PC-9 (cell line): ENCODE measurements at regions not wholly inside any gene's neighbourhood (a gene's known extent, or its start where the extent isn't known, plus 50 kb on each side); places are given as distances from the start of the nearest gene placed in this dataset.

Experiments
- BruUV-seq: library from RNA; stranded (reverse); fragments of 400-500 nt; replicated peaks from 2 replicates; lab custom pipeline; 2021; lab: Mats Ljungman, UMichigan
- CTCF ChIA-PET: fragments of 300-600 bp; sonication (Branson Sonifier 250); formaldehyde crosslinking; loops from one replicate; lab custom pipeline; 2022; ENCODE audit warnings: antibody characterized with exemption; lab: Charles Lee
- POLR2A ChIA-PET: fragments of 300-600 bp; sonication (Branson Sonifier 250); formaldehyde crosslinking; loops from one replicate; lab custom pipeline; 2022; ENCODE audit warnings: antibody characterized with exemption; ENCODE audit not compliant: unreplicated experiment; lab: Charles Lee
- DNase-seq, 2 experiments: peaks; one replicate each; pipeline versions ENCODE4 v3.0.0 to v3.0.0-alpha.2; 2015 to 2022; ENCODE audit warnings: mixed read lengths in 1 of 2
- H2AFZ ChIP-seq: fragments of 200-600 bp; sonication (generic); 2 replicates; pipeline ENCODE4 v1.8.1; 2017; ENCODE audit warnings: antibody characterized with exemption
- H3F3A ChIP-seq: fragments of 200-600 bp; sonication (generic); 2 replicates; pipeline ENCODE4 v1.8.1; 2017; ENCODE audit warnings: antibody characterized with exemption, mild to moderate bottlenecking, low read depth; ENCODE audit not compliant: insufficient read depth
- H3K27ac ChIP-seq: fragments of 200-600 bp; sonication (generic); 2 replicates; pipeline ENCODE4 v1.6.1; 2016; ENCODE audit warnings: mixed run types
- H3K27me3 ChIP-seq: fragments of 200-600 bp; sonication (generic); 2 replicates; pipeline ENCODE4 v1.6.1; 2016; ENCODE audit warnings: low read depth, mixed run types; ENCODE audit not compliant: insufficient read depth
- H3K36me3 ChIP-seq: fragments of 200-600 bp; sonication (generic); 2 replicates; pipeline ENCODE4 v1.6.1; 2016; ENCODE audit warnings: low read depth, mixed run types
- H3K4me1 ChIP-seq: fragments of 200-600 bp; sonication (generic); replicated peaks from 2 replicates; pipeline ENCODE4 v1.6.1; 2016; ENCODE audit warnings: mixed run types; ENCODE audit not compliant: insufficient read depth
- H3K4me2 ChIP-seq: fragments of 200-600 bp; sonication (generic); 2 replicates; pipeline ENCODE4 v1.6.1; 2017; ENCODE audit warnings: mixed run types
- H3K4me3 ChIP-seq: fragments of 200-600 bp; sonication (generic); 2 replicates; pipeline ENCODE4 v1.6.1; 2016; ENCODE audit warnings: mixed run types
- H3K79me2 ChIP-seq: fragments of 200-600 bp; sonication (generic); 2 replicates; pipeline ENCODE4 v1.6.1; 2017; ENCODE audit warnings: low read depth, mixed run types
- H3K9me2 ChIP-seq: fragments of 200-600 bp; sonication (generic); 2 replicates; pipeline ENCODE4 v1.8.1; 2017; ENCODE audit warnings: mild to moderate bottlenecking; ENCODE audit not compliant: insufficient read depth
- H3K9me3 ChIP-seq: fragments of 200-600 bp; sonication (generic); 2 replicates; pipeline ENCODE4 v1.8.1; 2016; ENCODE audit warnings: low read depth; ENCODE audit not compliant: insufficient read depth
- H4K20me1 ChIP-seq: fragments of 200-600 bp; sonication (generic); 2 replicates; pipeline ENCODE4 v1.8.1; 2017; ENCODE audit not compliant: insufficient read depth
- CTCF ChIP-seq: fragments of 200-600 bp; sonication (generic); conservative IDR thresholded peaks from 2 replicates; pipeline ENCODE4 v1.6.1; 2017; ENCODE audit warnings: mixed run types, antibody characterized with exemption, mild to moderate bottlenecking, moderate library complexity
- EZH2 ChIP-seq: fragments of 200-600 bp; sonication (generic); IDR thresholded peaks from 2 replicates; pipeline ENCODE4 v1.8.0; 2017; ENCODE audit warnings: antibody characterized with exemption, low read depth
- intact Hi-C: fragments of 100-400 bp; cut with micrococcal nuclease; formaldehyde crosslinking; loops from one replicate; pipeline ENCODE4 v1.10.0; 2022; ENCODE audit not compliant: unreplicated experiment

DNA sequence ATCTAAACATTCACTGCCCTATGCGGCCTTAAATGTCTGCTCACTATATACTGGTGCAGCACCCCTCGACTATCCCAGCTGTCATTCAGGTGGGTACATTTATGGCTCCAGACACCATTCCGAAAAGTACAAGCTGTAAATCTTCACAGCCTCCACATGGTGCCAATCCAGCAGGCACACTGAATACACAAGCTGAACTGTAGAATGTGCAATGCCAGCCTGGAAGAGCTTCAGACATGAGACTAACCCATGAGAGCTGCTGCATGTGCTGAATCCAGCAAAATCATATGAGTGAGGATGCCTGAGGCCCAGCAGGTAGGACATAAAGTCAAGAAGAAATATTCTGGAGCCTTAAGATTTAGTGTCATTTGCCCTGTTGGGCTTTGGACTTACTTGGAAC, 483.8 kb upstream of the GRIA1 start:
- Histone ChIP-seq H2AFZ (no peak overlapping the region), H3K79me2 (no peaks in the 10 kb centered on the region), H3K4me3 (no peak overlapping the region), H3K36me3 (no peaks in the 10 kb centered on the region), H3K9me3 (no peaks in the 10 kb centered on the region), H3K9me2 (no peaks in the 10 kb centered on the region), H3F3A (no peaks in the 10 kb centered on the region), H4K20me1 (no peaks in the 10 kb centered on the region), H3K4me1 (no peaks in the 10 kb centered on the region), H3K27me3 (no peaks in the 10 kb centered on the region), H3K4me2 (no peak overlapping the region), H3K27ac (no peak overlapping the region)
- BruUV-seq, result no TSS peak
- intact Hi-C loops, result no loop called here
- CTCF ChIA-PET, result no interaction called here
- no peak for DNase-seq
- no peak for TF ChIP-seq EZH2
- no peak for TF ChIP-seq CTCF
- POLR2A ChIA-PET, result no interaction called here

- H2AFZ ChIP-seq, result no peak overlapping the region
- H4K20me1 ChIP-seq, result no peaks in the 10 kb centered on the region; the same call in 1 of the 2 replicates
- no peak overlapping the region for H3K4me3 ChIP-seq
- H3K27ac ChIP-seq, result no peak overlapping the region
- H3K27me3 ChIP-seq, result no peaks in the 10 kb centered on the region
- CTCF ChIA-PET, result no interaction called here
- no peaks in the 10 kb centered on the region for H3K9me3 ChIP-seq
- no TSS peak for BruUV-seq
- H3K36me3 ChIP-seq, result no peaks in the 10 kb centered on the region
- no peaks in the 10 kb centered on the region for H3K4me1 ChIP-seq
- TF ChIP-seq CTCF (no peak), EZH2 (no peak)
- H3K9me2 ChIP-seq, result no peaks in the 10 kb centered on the region
- H3K4me2 ChIP-seq, result no peak overlapping the region
- H3F3A ChIP-seq, result no peaks in the 10 kb centered on the region
- DNase-seq, result no peak
- H3K79me2 ChIP-seq, result no peaks in the 10 kb centered on the region
- POLR2A ChIA-PET, result no interaction called here
- intact Hi-C loops, result no loop called here
These were observed 476.3 kb upstream of the GRIA1 start for GRCh38 chr5:153014194-153014593.

DNA sequence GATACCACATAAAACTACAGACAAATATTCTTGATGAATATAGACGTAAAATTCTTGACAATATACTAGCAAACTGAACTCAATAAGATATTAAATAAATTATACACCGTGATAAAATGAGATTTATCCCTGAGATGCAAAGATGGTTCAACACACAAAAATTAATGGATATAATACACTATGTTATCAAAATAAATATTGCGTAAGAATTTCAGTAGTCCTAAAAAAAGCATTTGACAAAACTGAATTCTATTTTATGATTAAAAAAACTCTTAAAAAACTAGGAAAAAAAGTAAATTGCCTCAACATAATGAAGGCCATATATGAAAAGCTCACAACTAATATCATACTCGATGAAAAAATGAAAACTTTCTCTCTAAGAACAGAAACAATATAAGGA, 472.3 kb upstream of the GRIA1 start:
- Histone ChIP-seq H3K27ac (no peak overlapping the region), H3K4me3 (no peak overlapping the region), H3K4me1 (no peaks in the 10 kb centered on the region), H3K79me2 (no peaks in the 10 kb centered on the region), H3F3A (no peaks in the 10 kb centered on the region), H2AFZ (no peak overlapping the region), H3K27me3 (no peaks in the 10 kb centered on the region), H3K36me3 (no peaks in the 10 kb centered on the region), H3K4me2 (no peak overlapping the region), H3K9me2 (no peaks in the 10 kb centered on the region), H4K20me1 (no peaks in the 10 kb centered on the region; the same call in 1 of the 2 replicates), H3K9me3 (no peaks in the 10 kb centered on the region)
- BruUV-seq, result no TSS peak
- intact Hi-C loops, result no loop called here
- DNase-seq, result no peak
- ChIA-PET CTCF (no interaction called here), POLR2A (no interaction called here)
- TF ChIP-seq EZH2 (no peak), CTCF (no peak)
